ENCODE measurements at regions not wholly inside any gene's neighbourhood (a gene's known extent, or its start where the extent isn't known, plus 50 kb on each side); places are given as distances from the start of the nearest gene placed in this dataset.
"Not testable (repeated sequence)": the region's sequence is repeated elsewhere in the genome, so short reads cannot be mapped to it uniquely, and the experiment has no call there.

GRCh38 chr2:225824748-225825449, 425.4 kb downstream of the NYAP2 start:
- no peak for DNase-seq

GRCh38 chr2:225821351-225821750, 421.8 kb downstream of the NYAP2 start:
- DNase-seq, result no peak

GRCh38 chr2:225820826-225821225, 421.3 kb downstream of the NYAP2 start:
- DNase-seq, result peak; percentile 38

- DNase-seq, result no peak
Measured at GRCh38 chr2:225814554-225814953, 415.0 kb downstream of the NYAP2 start.

- no peak for DNase-seq
Measured at GRCh38 chr2:225806105-225806504, 406.6 kb downstream of the NYAP2 start.

GRCh38 chr2:225802076-225802475, 402.6 kb downstream of the NYAP2 start:
- DNase-seq, result not testable (repeated sequence)

- no peak for DNase-seq
Measured at GRCh38 chr2:225797394-225797793, 397.9 kb downstream of the NYAP2 start.

GRCh38 chr2:225794652-225795400, 395.3 kb downstream of the NYAP2 start:
- DNase-seq, result no peak

GRCh38 chr2:225793736-225794550, 394.4 kb downstream of the NYAP2 start:
- no peak for DNase-seq

- DNase-seq, result no peak
Measured at GRCh38 chr2:225788571-225789094, 389.1 kb downstream of the NYAP2 start.

- DNase-seq, result no peak
Measured at GRCh38 chr2:225787497-225787896, 388.0 kb downstream of the NYAP2 start.

GRCh38 chr2:225781991-225782390, 382.5 kb downstream of the NYAP2 start:
- no peak for DNase-seq

GRCh38 chr2:225781145-225781544, 381.6 kb downstream of the NYAP2 start:
- no peak for DNase-seq

GRCh38 chr2:225779829-225780228, 380.3 kb downstream of the NYAP2 start:
- DNase-seq, result no peak

GRCh38 chr2:225773148-225773547, 373.6 kb downstream of the NYAP2 start:
- no peak for DNase-seq

- DNase-seq, result no peak
Measured at GRCh38 chr2:225771701-225772100, 372.2 kb downstream of the NYAP2 start.

GRCh38 chr2:225768741-225769140, 369.2 kb downstream of the NYAP2 start:
- DNase-seq, result no peak

- DNase-seq, result no peak
Measured at GRCh38 chr2:225766431-225766830, 366.9 kb downstream of the NYAP2 start.

GRCh38 chr2:225765820-225766219, 366.3 kb downstream of the NYAP2 start:
- peak; percentile 57 for DNase-seq

- DNase-seq, result no peak
Measured at GRCh38 chr2:225764346-225764745, 364.8 kb downstream of the NYAP2 start.

- no peak for DNase-seq
Measured at GRCh38 chr2:225763711-225764110, 364.2 kb downstream of the NYAP2 start.

GRCh38 chr2:225761396-225761795, 361.9 kb downstream of the NYAP2 start:
- no peak for DNase-seq

Measured in muscle of arm (tissue), 1 donor.